ENCODE measurements at regions not wholly inside any gene's neighbourhood (a gene's known extent, or its start where the extent isn't known, plus 50 kb on each side); places are given as distances from the start of the nearest gene placed in this dataset.

GRCh38 chr9:89982016-89982415, 377.2 kb downstream of the GADD45G start:
- in situ Hi-C loops (cut with HindIII; ENCODE audit: low sequenced_read_pairs) = no loop called here

- in situ Hi-C loops (cut with HindIII; ENCODE audit: low sequenced_read_pairs) = no loop called here
Observed at GRCh38 chr9:89983411-89983810, 378.6 kb downstream of the GADD45G start.

GRCh38 chr9:89984214-89984613, 379.4 kb downstream of the GADD45G start:
- in situ Hi-C loops (cut with HindIII; ENCODE audit: low sequenced_read_pairs) = no loop called here

GRCh38 chr9:89985068-89985467, 380.3 kb downstream of the GADD45G start:
- in situ Hi-C loops (cut with HindIII; ENCODE audit: low sequenced_read_pairs) = no loop called here

GRCh38 chr9:89986190-89986589, 381.4 kb downstream of the GADD45G start:
- in situ Hi-C loops (cut with HindIII; ENCODE audit: low sequenced_read_pairs) = no loop called here

GRCh38 chr9:89988458-89988857, 383.6 kb downstream of the GADD45G start:
- in situ Hi-C loops (cut with HindIII; ENCODE audit: low sequenced_read_pairs) = no loop called here

DNA sequence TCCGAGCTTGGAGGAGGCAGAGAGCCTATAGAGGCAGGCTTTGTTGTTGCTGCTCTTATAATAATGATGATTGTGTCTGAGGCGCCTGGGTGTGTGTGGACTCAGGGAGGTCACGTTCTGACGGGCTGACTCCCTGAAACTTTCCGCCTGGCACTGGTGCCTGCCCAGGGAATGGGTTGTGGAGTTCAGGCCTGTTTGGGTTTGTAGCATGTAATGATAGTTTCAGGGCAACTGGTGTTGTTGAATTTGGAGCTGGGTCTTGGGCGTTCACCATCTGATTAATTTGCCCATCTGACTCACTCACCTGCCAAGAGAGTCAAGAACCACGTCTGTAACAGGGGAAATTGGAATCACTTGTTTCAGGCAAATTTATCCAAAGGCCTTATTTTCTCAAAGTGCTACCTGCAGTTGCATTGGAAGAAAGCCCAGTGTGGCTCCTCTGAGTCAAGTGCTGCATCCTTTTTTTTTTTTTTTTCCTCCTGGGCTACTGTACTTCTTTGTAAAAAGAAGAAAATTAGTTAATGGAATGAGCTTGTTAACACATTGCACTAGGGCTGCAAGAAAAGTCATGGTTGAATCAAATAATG, 386.5 kb downstream of the GADD45G start:
- in situ Hi-C loops (cut with HindIII; ENCODE audit: low sequenced_read_pairs) = loop anchor here (10.0 kb wide), 2 partner anchors 54 to 216 kb away; no protein-coding TSS in a partner anchor

DNA sequence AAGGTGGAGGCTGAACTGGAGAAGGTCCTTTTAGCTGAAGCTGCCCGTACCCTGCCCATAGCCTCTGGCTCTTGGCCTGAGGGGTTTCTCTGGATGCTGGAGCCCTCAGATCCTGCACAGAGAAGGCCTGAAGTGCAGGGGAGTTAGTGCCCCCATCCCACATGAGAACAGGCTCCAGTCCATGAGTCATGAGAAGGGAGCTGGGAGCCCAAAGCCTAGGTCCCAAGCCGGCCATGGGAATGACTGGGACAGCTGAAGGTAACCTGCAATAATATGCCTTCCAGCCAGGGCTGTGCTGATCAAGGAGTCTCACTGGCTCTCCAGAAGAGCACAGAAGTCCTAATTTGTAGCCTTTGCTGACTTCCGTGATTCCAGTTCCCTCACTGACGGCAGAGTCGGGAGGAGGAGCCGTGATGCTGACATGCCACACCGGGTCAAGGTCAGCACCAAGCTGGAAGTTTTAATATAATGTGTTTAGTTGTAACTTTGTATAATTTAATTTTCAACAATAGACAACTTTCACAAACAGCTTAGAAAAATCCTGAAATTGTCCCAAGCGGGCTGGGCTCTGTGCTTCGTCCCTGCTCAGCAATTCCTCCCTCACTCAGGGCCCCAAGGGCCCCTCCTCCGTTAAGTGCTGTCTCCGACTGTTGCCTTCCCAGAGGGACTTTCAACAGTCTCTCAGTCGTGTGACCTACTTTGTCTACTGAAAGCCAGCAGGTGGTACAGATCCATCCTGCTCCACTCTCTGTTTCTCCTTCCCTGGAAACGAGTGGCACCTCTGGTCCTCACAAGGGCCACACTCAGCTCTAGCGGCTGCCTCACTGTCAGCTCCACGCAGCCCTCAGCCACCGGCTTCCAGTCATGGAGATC, 387.8 kb downstream of the GADD45G start:
- in situ Hi-C loops (cut with HindIII; ENCODE audit: low sequenced_read_pairs) = loop anchor here (10.0 kb wide), 2 partner anchors 52 to 218 kb away; no protein-coding TSS in a partner anchor

- in situ Hi-C loops (cut with HindIII; ENCODE audit: low sequenced_read_pairs) = loop anchor here (10.0 kb wide), 2 partner anchors 51 to 219 kb away; no protein-coding TSS in a partner anchor
Observed at GRCh38 chr9:89993678-89994630, 389.1 kb downstream of the GADD45G start.

DNA sequence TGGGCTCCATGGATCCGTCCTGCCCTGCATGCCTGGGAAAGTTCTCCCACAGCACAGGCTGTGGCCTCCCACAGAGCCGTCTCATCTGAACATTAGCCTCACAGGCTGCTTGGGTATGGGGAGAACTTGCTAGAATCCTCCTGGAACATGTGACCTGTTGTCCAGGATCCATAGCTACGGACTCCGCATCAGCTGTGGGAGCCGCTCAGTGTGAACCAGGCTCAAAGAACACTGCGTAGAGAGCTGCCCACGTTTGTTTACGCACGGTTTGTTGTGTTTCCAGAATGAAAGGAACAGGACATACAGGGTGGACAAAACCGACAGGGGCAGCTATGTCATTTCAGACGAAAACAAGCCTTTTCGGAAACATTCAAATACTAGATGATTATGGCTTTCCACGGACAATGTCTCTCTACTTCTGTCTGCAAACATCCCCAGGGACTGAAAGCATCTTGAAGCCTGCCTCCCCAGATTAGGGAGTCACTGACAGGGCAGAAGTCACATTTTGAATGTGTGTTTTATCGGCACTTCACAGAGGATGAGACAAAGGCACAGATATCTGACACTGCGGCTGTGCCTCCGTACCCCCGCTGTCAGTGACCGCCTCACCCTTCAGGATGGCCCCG, 390.3 kb downstream of the GADD45G start:
- in situ Hi-C loops (cut with HindIII; ENCODE audit: low sequenced_read_pairs) = loop anchor here (10.0 kb wide), 2 partner anchors 50 to 220 kb away; no protein-coding TSS in a partner anchor

DNA sequence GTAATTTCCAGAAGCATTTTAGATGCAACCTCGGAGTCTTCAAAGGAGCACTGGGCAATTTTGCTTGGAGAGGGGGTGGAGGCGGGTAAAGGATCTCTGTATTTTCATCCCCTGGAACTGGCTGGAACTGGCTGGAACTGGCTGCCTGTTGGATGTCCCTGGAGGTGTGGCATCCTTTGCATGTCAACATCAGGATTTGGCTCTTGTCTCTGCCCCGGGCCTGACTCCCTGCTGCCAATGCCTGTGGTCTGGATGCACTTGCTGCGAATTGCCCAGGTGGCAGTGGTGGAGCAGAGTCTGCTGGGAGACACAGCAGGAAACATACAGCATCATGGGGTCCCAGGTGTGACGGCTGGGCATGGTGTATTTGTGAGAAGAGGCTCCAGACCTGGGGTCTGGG, 391.3 kb downstream of the GADD45G start:
- in situ Hi-C loops (cut with HindIII; ENCODE audit: low sequenced_read_pairs) = loop anchor here (10.0 kb wide), 2 partner anchors 49 to 221 kb away; no protein-coding TSS in a partner anchor

GRCh38 chr9:89996773-89997172, 392.0 kb downstream of the GADD45G start:
- in situ Hi-C loops (cut with HindIII; ENCODE audit: low sequenced_read_pairs) = loop anchor here (10.0 kb wide), 2 partner anchors 48 to 222 kb away; no protein-coding TSS in a partner anchor

DNA sequence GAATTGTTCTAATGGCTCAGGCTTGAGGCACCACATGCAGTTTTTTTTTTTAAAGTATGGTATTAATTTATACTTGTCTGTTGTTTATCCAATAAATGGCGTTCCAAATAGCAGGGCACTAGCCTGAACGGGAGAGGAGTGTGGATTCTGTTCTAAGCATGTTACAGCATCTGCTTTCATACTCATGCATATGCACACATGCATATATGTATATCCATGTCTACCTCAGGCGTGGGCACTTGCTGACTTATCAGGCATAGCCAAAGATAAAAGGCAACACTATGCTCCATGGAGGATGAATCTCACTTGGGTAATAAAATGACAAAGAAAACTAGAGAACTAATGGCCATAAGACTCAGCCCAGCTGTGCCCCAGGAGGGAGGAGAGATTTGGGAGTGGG, 393.8 kb downstream of the GADD45G start:
- in situ Hi-C loops (cut with HindIII; ENCODE audit: low sequenced_read_pairs) = loop anchor here (10.0 kb wide), 2 partner anchors 46 to 224 kb away; no protein-coding TSS in a partner anchor

- in situ Hi-C loops (cut with HindIII; ENCODE audit: low sequenced_read_pairs) = loop anchor here (10.0 kb wide), 2 partner anchors 46 to 224 kb away; no protein-coding TSS in a partner anchor
Observed at GRCh38 chr9:89999176-89999533, 394.3 kb downstream of the GADD45G start.

- in situ Hi-C loops (cut with HindIII; ENCODE audit: low sequenced_read_pairs) = loop anchor here (10.0 kb wide), 2 partner anchors 45 to 225 kb away; no protein-coding TSS in a partner anchor
Observed at GRCh38 chr9:89999534-90000370, 394.9 kb downstream of the GADD45G start.

GRCh38 chr9:90000925-90001324, 396.1 kb downstream of the GADD45G start:
- in situ Hi-C loops (cut with HindIII; ENCODE audit: low sequenced_read_pairs) = no loop called here

DNA sequence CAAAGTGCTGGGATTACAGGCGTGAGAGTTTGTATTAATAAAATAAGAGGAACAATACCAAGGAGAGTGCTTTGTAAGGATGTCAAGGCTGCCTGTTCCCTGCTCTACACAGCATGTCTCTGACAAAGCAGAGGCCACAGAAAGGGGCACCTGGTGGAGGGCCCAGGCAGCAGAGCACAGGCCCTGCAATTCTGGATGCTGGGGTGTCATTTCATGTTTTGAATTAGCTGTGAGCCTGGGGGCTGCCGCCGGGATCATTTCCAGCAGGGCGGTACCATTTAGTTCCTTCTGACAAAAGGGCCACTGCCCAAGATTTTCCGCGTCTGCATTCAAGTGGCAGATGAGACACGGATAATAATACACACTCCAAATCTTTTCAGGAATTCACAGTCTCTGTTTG, 396.9 kb downstream of the GADD45G start:
- in situ Hi-C loops (cut with HindIII; ENCODE audit: low sequenced_read_pairs) = no loop called here

DNA sequence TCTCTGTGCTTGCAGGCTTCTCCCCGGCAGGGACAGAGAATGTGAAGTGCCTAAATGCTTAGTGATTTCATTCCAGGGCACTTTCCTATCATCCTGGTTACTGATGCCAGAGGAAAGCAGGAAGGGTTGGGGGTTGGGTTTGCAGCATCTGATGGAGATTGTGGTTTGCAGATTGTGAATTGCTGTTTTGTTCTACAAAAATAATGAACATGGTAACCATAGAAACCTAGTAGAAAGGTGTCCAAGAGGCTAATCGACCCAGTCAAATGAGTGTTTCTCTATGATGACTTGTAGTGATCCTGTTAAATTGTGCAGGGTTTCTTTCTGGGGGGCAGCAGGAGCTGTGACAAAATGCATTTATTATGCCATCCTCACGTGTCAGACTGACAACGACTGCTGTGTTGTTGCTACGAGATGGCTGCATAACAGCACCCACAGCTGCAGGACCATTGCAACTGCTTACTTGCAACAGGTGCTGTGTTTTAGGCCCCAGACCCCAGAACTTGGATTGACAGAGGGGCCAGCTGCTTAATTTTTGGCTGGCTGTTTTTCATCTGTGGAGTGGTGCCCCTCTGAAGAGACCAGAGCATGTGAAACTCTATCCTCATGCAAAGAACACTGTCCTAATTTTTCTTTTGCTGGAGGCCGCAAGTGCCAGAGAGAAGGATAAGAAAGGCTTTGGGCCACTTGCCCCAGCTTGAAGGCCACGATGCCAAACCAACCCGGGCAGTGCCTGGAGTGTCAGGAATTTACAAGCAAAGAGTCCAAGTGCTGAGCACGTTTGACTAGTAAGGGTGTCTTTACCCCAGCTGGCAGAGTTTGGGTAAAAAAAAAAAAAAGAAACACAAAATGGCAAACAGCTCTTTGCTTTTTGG, 397.8 kb downstream of the GADD45G start:
- in situ Hi-C loops (cut with HindIII; ENCODE audit: low sequenced_read_pairs) = no loop called here

All from DLD1 (cell line).